ENCODE measurements at regions not wholly inside any gene's neighbourhood (a gene's known extent, or its start where the extent isn't known, plus 50 kb on each side); places are given as distances from the start of the nearest gene placed in this dataset.
A peak's percentile ranks its signal among the peaks of the same experiment; 100 is the strongest.

- Histone ChIP-seq H3K79me2 (ENCODE audit: insufficient read depth, low read length) (no peaks in the 10 kb centered on the region), H3K9ac (ENCODE audit: insufficient read depth, low read depth, low read length) (no peak overlapping the region), H3K9me3 (ENCODE audit: low read length) (peaks cover 13% of the 10 kb centered on the region), H3K27ac (ENCODE audit: extremely low read length, insufficient read depth, low read length) (peak overlapping the region; percentile 1), H3K27me3 (ENCODE audit: control insufficient read depth in 1 of 2, insufficient read depth in 2 of 2, low read length in 2 of 2) (no peaks in the 10 kb centered on the region), H3K4me2 (ENCODE audit: low read depth, low read length) (peak overlapping the region; percentile 18), H3K36me3 (replicated peaks in 1 of 2; ENCODE audit: control insufficient read depth in 1 of 2, insufficient read depth in 2 of 2, low read length in 2 of 2) (no peaks in the 10 kb centered on the region), H3K4me3 (replicated peaks in 1 of 3; ENCODE audit: insufficient read depth in 1 of 3, low read depth in 2 of 3, low read length in 3 of 3) (no peak overlapping the region; a peak in 1 of 6 replicates), H2AFZ (ENCODE audit: low read length) (peak overlapping the region; percentile 62), H4K20me1 (ENCODE audit: insufficient read depth, low read length) (no peaks in the 10 kb centered on the region), H3K4me1 (ENCODE audit: insufficient read depth, low read length) (peaks cover 26% of the 10 kb centered on the region)
- POLR2A ChIA-PET, result interaction anchor here (1.4 kb wide), 1 partner anchor 191 kb away, joined by 3 read pairs; no protein-coding TSS in a partner anchor
- in situ Hi-C loops (cut with HindIII; ENCODE audit: extremely low pct_ligation_motif_present, low pct_unique_long_range_greater_than_20kb), result no loop called here
- DNase-seq (ENCODE audit: low spot score), result peak; percentile 17
- CTCF ChIA-PET (ENCODE audit: low intra/inter-chr PET ratio, low total read pairs), result no interaction called here
- WGBS (ENCODE audit: low lambda C conversion rate), result 78% methylated on average over 5 of the region's 5 CpGs
- peak; percentile 84 for ATAC-seq
- BruUV-seq (replicated peaks), result no TSS peak
- intact Hi-C loops (cut with micrococcal nuclease; ENCODE audit: unreplicated experiment), result no loop called here
- no peak for TF ChIP-seq ASH2L (IDR thresholded peaks at IDR 0.05; ENCODE audit: insufficient read length, low read depth, low read length)
- peak; percentile 9; the same call in 1 of the 2 replicates for TF ChIP-seq HNF4A (CRISPR knock-in tag; IDR thresholded peaks at IDR 0.05)
- FAIRE-seq, result peak; percentile 30
Observed at GRCh38 chr11:34791780-34792542, 124.2 kb downstream of the APIP start.

- in situ Hi-C loops (cut with HindIII; ENCODE audit: extremely low pct_ligation_motif_present, low pct_unique_long_range_greater_than_20kb), result no loop called here
- H3K79me2 ChIP-seq (ENCODE audit: insufficient read depth, low read length), result no peaks in the 10 kb centered on the region
- H2AFZ ChIP-seq (ENCODE audit: low read length), result no peak overlapping the region
- POLR2A ChIA-PET, result interaction anchor here (1.0 to 1.2 kb wide), 2 partner anchors 125 to 190 kb away, joined by 3 to 8 read pairs; no protein-coding TSS in a partner anchor
- BruUV-seq (replicated peaks), result no TSS peak
- CTCF ChIA-PET (ENCODE audit: low intra/inter-chr PET ratio, low total read pairs), result no interaction called here
- H3K27ac ChIP-seq (ENCODE audit: extremely low read length, insufficient read depth, low read length), result no peak overlapping the region
- H3K4me3 ChIP-seq (replicated peaks in 1 of 3; ENCODE audit: insufficient read depth in 1 of 3, low read depth in 2 of 3, low read length in 3 of 3), result no peak overlapping the region
- FAIRE-seq, result no peak
- intact Hi-C loops (cut with micrococcal nuclease; ENCODE audit: unreplicated experiment), result no loop called here
- 99% methylated on average over 3 of the region's 3 CpGs for WGBS (ENCODE audit: low lambda C conversion rate)
- H3K9me3 ChIP-seq (ENCODE audit: low read length), result peaks cover 13% of the 10 kb centered on the region
- H4K20me1 ChIP-seq (ENCODE audit: insufficient read depth, low read length), result no peaks in the 10 kb centered on the region
- H3K36me3 ChIP-seq (replicated peaks in 1 of 2; ENCODE audit: control insufficient read depth in 1 of 2, insufficient read depth in 2 of 2, low read length in 2 of 2), result no peaks in the 10 kb centered on the region
- H3K27me3 ChIP-seq (ENCODE audit: control insufficient read depth in 1 of 2, insufficient read depth in 2 of 2, low read length in 2 of 2), result no peaks in the 10 kb centered on the region
- no peak for DNase-seq (ENCODE audit: low spot score)
- peak; percentile 98 for TF ChIP-seq ZNF331 (CRISPR knock-in tag; IDR thresholded peaks at IDR 0.05)
- TF ChIP-seq ZNF687 (CRISPR knock-in tag; IDR thresholded peaks at IDR 0.05), result no peak
- H3K4me2 ChIP-seq (ENCODE audit: low read depth, low read length), result no peak overlapping the region
- H3K9ac ChIP-seq (ENCODE audit: insufficient read depth, low read depth, low read length), result no peak overlapping the region
- H3K4me1 ChIP-seq (ENCODE audit: insufficient read depth, low read length), result peaks cover 34% of the 10 kb centered on the region
- ATAC-seq, result no peak
Observed at GRCh38 chr11:34790620-34791019, 125.6 kb downstream of the APIP start.
